Erythroblast (primary cell): ENCODE measurements at regions not wholly inside any gene's neighbourhood (a gene's known extent, or its start where the extent isn't known, plus 50 kb on each side); places are given as distances from the start of the nearest gene placed in this dataset.

Source experiments
- GATA1 ChIP-seq: IDR thresholded peaks from 2 replicates; pipeline ENCODE4 v1.6.1; 2011; ENCODE audit warnings: low read depth, mild to moderate bottlenecking, control low read depth, low read length, moderate library complexity
- POLR2A ChIP-seq: IDR thresholded peaks from 2 replicates; pipeline ENCODE4 v1.6.1; 2011; ENCODE audit warnings: mild to moderate bottlenecking, low read length

DNA sequence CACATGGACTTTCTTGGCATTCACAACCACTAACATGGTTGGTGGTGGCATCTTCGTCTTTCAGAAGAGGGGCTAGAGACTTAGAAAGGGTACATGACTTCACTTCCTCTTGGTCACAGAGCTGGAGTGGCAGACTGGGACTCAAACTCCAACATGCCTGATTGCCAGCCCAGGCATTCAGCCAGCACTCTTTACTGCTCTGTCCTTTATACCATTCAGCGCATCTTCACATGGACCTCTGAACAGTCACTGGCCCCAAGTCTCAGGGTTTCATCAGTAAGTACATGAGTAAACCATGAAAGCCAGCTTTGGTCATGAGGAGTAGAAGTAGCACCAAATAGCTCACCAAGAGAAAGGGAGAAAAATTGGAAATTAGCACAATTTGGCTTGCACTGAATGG, 148.4 kb upstream of the KLF14 start:
- no peak for TF ChIP-seq POLR2A
- no peak for TF ChIP-seq GATA1
